ENCODE measurements at regions not wholly inside any gene's neighbourhood (a gene's known extent, or its start where the extent isn't known, plus 50 kb on each side); places are given as distances from the start of the nearest gene placed in this dataset.

- TF ChIP-seq JUND (IDR thresholded peaks at IDR 0.05; ENCODE audit: low read depth): no peak
- in situ Hi-C loops (cut with HindIII; ENCODE audit: low pct_unique_long_range_greater_than_20kb, low sequenced_read_pairs): no loop called here
- DNase-seq (ENCODE audit: low read depth in 1 of 2, low spot score in 1 of 2): peak; percentile 5 to 81
These were observed 129.8 kb downstream of the SATB1 start for GRCh38 chr3:18295171-18295920.

- no peak for TF ChIP-seq JUND (IDR thresholded peaks at IDR 0.05; ENCODE audit: low read depth)
- no peak for DNase-seq (ENCODE audit: low read depth in 1 of 2, low spot score in 1 of 2)
- in situ Hi-C loops (cut with HindIII; ENCODE audit: low pct_unique_long_range_greater_than_20kb, low sequenced_read_pairs): no loop called here
These were observed 135.0 kb downstream of the SATB1 start for GRCh38 chr3:18290157-18290556.

- in situ Hi-C loops (cut with HindIII; ENCODE audit: low pct_unique_long_range_greater_than_20kb, low sequenced_read_pairs): no loop called here
- no peak for TF ChIP-seq JUND (IDR thresholded peaks at IDR 0.05; ENCODE audit: low read depth)
- peak in 1 of 2 experiments; percentile 16 for DNase-seq (ENCODE audit: low read depth in 1 of 2, low spot score in 1 of 2)
These were observed 136.9 kb downstream of the SATB1 start for GRCh38 chr3:18288243-18288642.

- TF ChIP-seq JUND (IDR thresholded peaks at IDR 0.05; ENCODE audit: low read depth): no peak
- DNase-seq (ENCODE audit: low read depth in 1 of 2, low spot score in 1 of 2): no peak
- in situ Hi-C loops (cut with HindIII; ENCODE audit: low pct_unique_long_range_greater_than_20kb, low sequenced_read_pairs): no loop called here
These were observed 140.4 kb downstream of the SATB1 start for GRCh38 chr3:18284716-18285115.

GRCh38 chr3:18283680-18284079 is 141.5 kb downstream of the SATB1 start:
- no peak for DNase-seq (ENCODE audit: low read depth in 1 of 2, low spot score in 1 of 2)
- no peak for TF ChIP-seq JUND (IDR thresholded peaks at IDR 0.05; ENCODE audit: low read depth)
- in situ Hi-C loops (cut with HindIII; ENCODE audit: low pct_unique_long_range_greater_than_20kb, low sequenced_read_pairs): no loop called here

- in situ Hi-C loops (cut with HindIII; ENCODE audit: low pct_unique_long_range_greater_than_20kb, low sequenced_read_pairs): no loop called here
- TF ChIP-seq JUND (IDR thresholded peaks at IDR 0.05; ENCODE audit: low read depth): no peak
- DNase-seq (ENCODE audit: low read depth in 1 of 2, low spot score in 1 of 2): no peak
These were observed 142.6 kb downstream of the SATB1 start for GRCh38 chr3:18282507-18282906.

GRCh38 chr3:18279226-18279737 is 145.9 kb downstream of the SATB1 start:
- no peak for DNase-seq (ENCODE audit: low read depth in 1 of 2, low spot score in 1 of 2)
- in situ Hi-C loops (cut with HindIII; ENCODE audit: low pct_unique_long_range_greater_than_20kb, low sequenced_read_pairs): no loop called here
- no peak for TF ChIP-seq JUND (IDR thresholded peaks at IDR 0.05; ENCODE audit: low read depth)

- no peak for DNase-seq (ENCODE audit: low read depth in 1 of 2, low spot score in 1 of 2)
- no peak for TF ChIP-seq JUND (IDR thresholded peaks at IDR 0.05; ENCODE audit: low read depth)
- in situ Hi-C loops (cut with HindIII; ENCODE audit: low pct_unique_long_range_greater_than_20kb, low sequenced_read_pairs): no loop called here
These were observed 160.3 kb downstream of the SATB1 start for GRCh38 chr3:18264853-18265252.

GRCh38 chr3:18264361-18264760 is 160.8 kb downstream of the SATB1 start:
- in situ Hi-C loops (cut with HindIII; ENCODE audit: low pct_unique_long_range_greater_than_20kb, low sequenced_read_pairs): no loop called here
- no peak for DNase-seq (ENCODE audit: low read depth in 1 of 2, low spot score in 1 of 2)
- no peak for TF ChIP-seq JUND (IDR thresholded peaks at IDR 0.05; ENCODE audit: low read depth)

GRCh38 chr3:18258492-18258891 is 166.6 kb downstream of the SATB1 start:
- no peak for DNase-seq (ENCODE audit: low read depth in 1 of 2, low spot score in 1 of 2)
- in situ Hi-C loops (cut with HindIII; ENCODE audit: low pct_unique_long_range_greater_than_20kb, low sequenced_read_pairs): no loop called here
- TF ChIP-seq JUND (IDR thresholded peaks at IDR 0.05; ENCODE audit: low read depth): no peak

GRCh38 chr3:18252578-18252977 is 172.6 kb downstream of the SATB1 start:
- DNase-seq (ENCODE audit: low read depth in 1 of 2, low spot score in 1 of 2): no peak
- no peak for TF ChIP-seq JUND (IDR thresholded peaks at IDR 0.05; ENCODE audit: low read depth)
- in situ Hi-C loops (cut with HindIII; ENCODE audit: low pct_unique_long_range_greater_than_20kb, low sequenced_read_pairs): no loop called here

- TF ChIP-seq JUND (IDR thresholded peaks at IDR 0.05; ENCODE audit: low read depth): no peak
- in situ Hi-C loops (cut with HindIII; ENCODE audit: low pct_unique_long_range_greater_than_20kb, low sequenced_read_pairs): no loop called here
- no peak for DNase-seq (ENCODE audit: low read depth in 1 of 2, low spot score in 1 of 2)
These were observed 174.1 kb downstream of the SATB1 start for GRCh38 chr3:18250991-18251390.

- no peak for TF ChIP-seq JUND (IDR thresholded peaks at IDR 0.05; ENCODE audit: low read depth)
- in situ Hi-C loops (cut with HindIII; ENCODE audit: low pct_unique_long_range_greater_than_20kb, low sequenced_read_pairs): no loop called here
- no peak for DNase-seq (ENCODE audit: low read depth in 1 of 2, low spot score in 1 of 2)
These were observed 176.0 kb downstream of the SATB1 start for GRCh38 chr3:18249126-18249525.

Measured in T47D (cell line).